Endothelial cell of umbilical vein (primary cell): ENCODE measurements at regions not wholly inside any gene's neighbourhood (a gene's known extent, or its start where the extent isn't known, plus 50 kb on each side); places are given as distances from the start of the nearest gene placed in this dataset.

Experiments used
- BruUV-seq: library from RNA; stranded (reverse); fragments of 400-500 nt; replicated peaks from 2 replicates; lab custom pipeline; 2021; lab: Mats Ljungman, UMichigan
- CTCF ChIA-PET: fragments of 300-600, 350-600 bp; sonication (Branson Sonifier 250); formaldehyde crosslinking; loops from one replicate; lab custom pipeline; 2021; ENCODE audit warnings: antibody characterized with exemption, inconsistent platforms; lab: Charles Lee
- POLR2A ChIA-PET: fragments of 300-600, 350-600 bp; sonication (Branson Sonifier 250); formaldehyde crosslinking; loops from one replicate; lab custom pipeline; 2021; ENCODE audit warnings: antibody characterized with exemption, inconsistent platforms; lab: Charles Lee
- DNase-seq: peaks from one replicate; pipeline ENCODE4 v3.0.0-alpha.2; 2011; ENCODE audit warnings: low read depth, low spot score
- FAIRE-seq: peaks from 2 replicates; lab custom pipeline; 2011; peaks lifted over from hg19 to GRCh38; lab: Jason Lieb, UNC
- H2AFZ ChIP-seq: 2 replicates; pipeline ENCODE4 v1.6.0; 2012; ENCODE audit warnings: low read depth, low read length, control low read depth, inconsistent platforms
- H3K27ac ChIP-seq: 2 replicates; pipeline ENCODE4 v1.5.1; 2011; ENCODE audit warnings: low read depth, mild to moderate bottlenecking, control low read depth, low read length, moderate library complexity; ENCODE audit not compliant: insufficient read depth
- H3K27me3 ChIP-seq, 2 experiments: 2 replicates each; pipeline versions ENCODE4 v1.6.0 to v1.6.1; 2011; ENCODE audit warnings: low read length in 2 of 2, mixed read lengths in 1 of 2; ENCODE audit not compliant: control insufficient read depth in 2 of 2, insufficient read depth in 2 of 2
- H3K36me3 ChIP-seq, 2 experiments: 2 replicates in 1 of 2; 3 replicates in 1 of 2; pipeline ENCODE4 v1.5.1; 2011; ENCODE audit warnings: low read length in 2 of 2, mild to moderate bottlenecking in 1 of 2, moderate library complexity in 1 of 2; ENCODE audit not compliant: control insufficient read depth in 2 of 2, insufficient read depth in 2 of 2; ENCODE audit errors: extremely low read depth in 1 of 2
- H3K4me1 ChIP-seq: 3 replicates; pipeline ENCODE4 v1.5.1; 2011; ENCODE audit warnings: mild to moderate bottlenecking, low read length; ENCODE audit not compliant: control insufficient read depth, insufficient read depth; ENCODE audit errors: extremely low read depth
- H3K4me2 ChIP-seq: 2 replicates; pipeline ENCODE4 v1.6.1; 2011; ENCODE audit warnings: low read length, control low read depth, mixed read lengths; ENCODE audit not compliant: insufficient read depth
- H3K4me3 ChIP-seq, 3 experiments: fragments of 200-600 bp in 1 of 3; sonication (generic), shearing (Covaris generic) in 1 of 3; replicated peaks in 1 of 3; 2 replicates each; pipeline ENCODE4 v1.5.1; 2011 to 2016; ENCODE audit warnings: control low read depth in 3 of 3, low read length in 3 of 3, mild to moderate bottlenecking in 2 of 3, inconsistent platforms in 1 of 3, low read depth in 1 of 3, moderate library complexity in 1 of 3; ENCODE audit not compliant: insufficient read depth in 1 of 3
- H3K79me2 ChIP-seq: 2 replicates; pipeline ENCODE4 v1.6.0; 2012; ENCODE audit warnings: low read length, inconsistent platforms; ENCODE audit not compliant: control insufficient read depth, insufficient read depth
- H3K9ac ChIP-seq: replicated peaks from 2 replicates; pipeline ENCODE3; 2011; ENCODE audit warnings: low read length, control low read depth; ENCODE audit not compliant: insufficient read depth; ENCODE audit errors: extremely low read depth
- H3K9me1 ChIP-seq: replicated peaks from 3 replicates; pipeline ENCODE4 v1.6.0; 2011; ENCODE audit warnings: mild to moderate bottlenecking, low read length; ENCODE audit not compliant: control insufficient read depth, insufficient read depth; ENCODE audit errors: extremely low read depth
- H3K9me3 ChIP-seq: replicated peaks from 2 replicates; pipeline ENCODE4 v1.5.1; 2012; ENCODE audit warnings: low read length, inconsistent platforms; ENCODE audit not compliant: control insufficient read depth, insufficient read depth
- H4K20me1 ChIP-seq: replicated peaks from 2 replicates; pipeline ENCODE3; 2011; ENCODE audit warnings: mild to moderate bottlenecking, low read length; ENCODE audit not compliant: control insufficient read depth, insufficient read depth; ENCODE audit errors: extremely low read depth
- CTCF ChIP-seq, 2 donors: IDR thresholded peaks; 1 replicate in 1 of 2; 2 replicates in 1 of 2; pipeline ENCODE4 v1.5.1; 2011; ENCODE audit warnings: low read length in 2 of 2, mild to moderate bottlenecking in 2 of 2, moderate library complexity in 2 of 2, control low read depth in 1 of 2, inconsistent platforms in 1 of 2, low read depth in 1 of 2; ENCODE audit not compliant: insufficient read depth in 1 of 2; ENCODE audit errors: extremely low read depth in 1 of 2
- EZH2 ChIP-seq: IDR thresholded peaks from 2 replicates; pipeline ENCODE4 v1.6.1; 2012; ENCODE audit warnings: borderline replicate concordance, low read depth, mild to moderate bottlenecking, moderate library complexity, low read length, inconsistent platforms; ENCODE audit not compliant: severe bottlenecking
- FOS ChIP-seq: IDR thresholded peaks from 2 replicates; pipeline ENCODE4 v1.6.1; 2011; ENCODE audit warnings: mild to moderate bottlenecking, low read length, moderate library complexity, borderline replicate concordance; ENCODE audit not compliant: insufficient read depth
- GATA2 ChIP-seq: IDR thresholded peaks from 2 replicates; pipeline ENCODE4 v1.7.0; 2011; ENCODE audit warnings: low read depth, mild to moderate bottlenecking, moderate library complexity, mixed read lengths, low read length; ENCODE audit not compliant: insufficient read length, insufficient read depth
- JUN ChIP-seq: IDR thresholded peaks from 2 replicates; pipeline ENCODE4 v1.6.1; 2011; ENCODE audit warnings: borderline replicate concordance, low read depth; ENCODE audit not compliant: insufficient read length, insufficient read depth
- MAX ChIP-seq: IDR thresholded peaks from 2 replicates; pipeline ENCODE4 v1.6.1; 2011; ENCODE audit not compliant: insufficient read depth, insufficient read length
- MYC ChIP-seq: IDR thresholded peaks from one replicate; pipeline ENCODE4 v1.6.1; 2011; ENCODE audit warnings: mild to moderate bottlenecking, low read depth, low read length
- POLR2A ChIP-seq: IDR thresholded peaks from 2 replicates; pipeline ENCODE4 v1.6.1; 2012; ENCODE audit warnings: low read depth, mild to moderate bottlenecking, control low read depth, low read length
- POLR2AphosphoS5 ChIP-seq: IDR thresholded peaks from 2 replicates; pipeline ENCODE4 v1.6.1; 2012; ENCODE audit warnings: low read depth, mild to moderate bottlenecking, control low read depth, low read length, moderate library complexity; ENCODE audit not compliant: insufficient read depth
- dilution Hi-C: fragments of 300-500 bp; cut with MboI; formaldehyde crosslinking; loops from one replicate; pipeline ENCODE4 v1.15.0; 2019; ENCODE audit warnings: low sequenced_read_pairs; ENCODE audit not compliant: extremely low pct_ligation_motif_present
- intact Hi-C: fragments of 100-400 bp; cut with micrococcal nuclease; formaldehyde crosslinking; loops from one replicate; pipeline ENCODE4 v1.10.0; 2022

- no peaks in the 10 kb centered on the region for H3K9me1 ChIP-seq
- no peaks in the 10 kb centered on the region for H3K27me3 ChIP-seq
- no peaks in the 10 kb centered on the region for H3K79me2 ChIP-seq
- no peak overlapping the region for H3K4me3 ChIP-seq
- dilution Hi-C loops, result no loop called here
- ChIA-PET CTCF (no interaction called here), POLR2A (no interaction called here)
- H4K20me1 ChIP-seq, result no peaks in the 10 kb centered on the region
- BruUV-seq, result no TSS peak
- no peaks in the 10 kb centered on the region for H3K9me3 ChIP-seq
- H3K9ac ChIP-seq, result no peak overlapping the region
- no peaks in the 10 kb centered on the region for H3K36me3 ChIP-seq
- intact Hi-C loops, result no loop called here
- no peaks in the 10 kb centered on the region for H3K4me1 ChIP-seq
- FAIRE-seq, result no peak
- no peak overlapping the region for H3K27ac ChIP-seq
- TF ChIP-seq POLR2AphosphoS5 (no peak), JUN (no peak), POLR2A (no peak), MAX (no peak), GATA2 (no peak), MYC (no peak), FOS (no peak), CTCF (IDR thresholded peaks at IDR 0.05; ENCODE audit: extremely low read depth in 1 of 2, insufficient read depth in 1 of 2, low read depth in 1 of 2, low read length in 2 of 2) (no peak), EZH2 (no peak)
- H2AFZ ChIP-seq, result no peak overlapping the region
- DNase-seq, result no peak
- no peak overlapping the region for H3K4me2 ChIP-seq
Observed at GRCh38 chr7:84583331-84583730, 388.7 kb upstream of the SEMA3A start.
